TTC549 (cell line): ENCODE measurements at regions not wholly inside any gene's neighbourhood (a gene's known extent, or its start where the extent isn't known, plus 50 kb on each side); places are given as distances from the start of the nearest gene placed in this dataset.

Source experiments
- FAIRE-seq: peaks from 2 replicates; lab custom pipeline; 2012; peaks lifted over from hg19 to GRCh38; lab: Jason Lieb, UNC

DNA sequence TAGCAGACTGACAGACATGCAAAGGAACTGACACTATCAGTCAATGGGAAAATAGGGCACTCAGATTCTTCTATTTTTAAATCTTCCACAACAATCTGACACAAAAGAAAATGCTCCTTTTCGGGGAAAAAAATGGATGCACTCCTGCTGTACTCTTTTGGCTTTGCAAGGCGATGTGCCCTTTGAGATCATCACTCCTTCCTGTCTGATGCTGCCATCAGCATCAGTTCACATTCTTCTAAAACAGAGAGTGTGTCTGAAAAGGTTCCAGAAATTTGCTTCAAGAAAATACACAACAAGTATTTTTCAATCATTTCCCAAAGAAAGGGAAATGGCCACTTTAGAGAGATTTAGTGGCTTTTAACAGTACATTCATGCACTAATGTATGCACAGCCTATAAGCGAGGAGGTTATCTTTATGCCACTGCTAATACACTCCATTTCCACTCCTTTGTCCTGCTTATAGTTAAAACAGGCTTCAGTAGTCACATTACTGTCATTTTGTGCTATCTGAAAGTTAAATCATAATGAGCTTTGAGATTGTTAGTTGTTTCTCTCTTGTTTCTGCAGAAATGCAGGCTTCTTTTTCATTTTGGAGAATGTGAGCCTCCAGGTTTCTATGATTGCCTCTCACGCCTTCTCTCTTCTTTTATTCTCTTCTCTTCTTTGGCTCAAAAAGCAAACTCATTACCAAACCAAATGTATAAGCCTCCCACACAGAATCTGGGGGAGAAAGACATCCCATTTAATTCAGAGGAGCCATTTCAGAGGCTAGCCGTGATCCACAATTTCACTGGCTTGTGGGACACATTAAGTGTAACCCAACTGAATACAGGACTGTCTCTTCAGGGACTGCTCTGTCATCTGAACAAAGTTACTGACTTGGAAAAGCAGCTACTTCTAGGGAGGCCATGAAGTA lies 110.9 kb upstream of the CCDC196 start:
- FAIRE-seq: no peak

DNA sequence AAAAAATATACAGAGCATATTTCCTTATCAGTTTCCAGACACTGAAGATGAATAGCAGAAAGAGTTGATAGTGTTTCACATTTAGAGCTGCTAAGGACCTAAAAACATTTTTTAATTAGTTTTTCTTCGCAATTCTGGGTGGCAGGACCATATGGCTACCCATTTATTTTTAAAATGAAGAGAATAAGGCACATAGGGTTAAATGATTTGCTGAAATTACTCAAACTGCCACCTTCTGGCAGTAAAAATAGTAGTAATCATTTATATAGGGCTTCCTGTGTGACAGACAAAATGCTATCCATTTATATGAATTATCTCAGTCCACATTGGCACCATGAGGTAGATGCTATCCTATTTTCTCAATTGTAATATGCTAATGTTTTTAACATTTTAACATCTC lies 108.6 kb upstream of the CCDC196 start:
- FAIRE-seq: no peak

DNA sequence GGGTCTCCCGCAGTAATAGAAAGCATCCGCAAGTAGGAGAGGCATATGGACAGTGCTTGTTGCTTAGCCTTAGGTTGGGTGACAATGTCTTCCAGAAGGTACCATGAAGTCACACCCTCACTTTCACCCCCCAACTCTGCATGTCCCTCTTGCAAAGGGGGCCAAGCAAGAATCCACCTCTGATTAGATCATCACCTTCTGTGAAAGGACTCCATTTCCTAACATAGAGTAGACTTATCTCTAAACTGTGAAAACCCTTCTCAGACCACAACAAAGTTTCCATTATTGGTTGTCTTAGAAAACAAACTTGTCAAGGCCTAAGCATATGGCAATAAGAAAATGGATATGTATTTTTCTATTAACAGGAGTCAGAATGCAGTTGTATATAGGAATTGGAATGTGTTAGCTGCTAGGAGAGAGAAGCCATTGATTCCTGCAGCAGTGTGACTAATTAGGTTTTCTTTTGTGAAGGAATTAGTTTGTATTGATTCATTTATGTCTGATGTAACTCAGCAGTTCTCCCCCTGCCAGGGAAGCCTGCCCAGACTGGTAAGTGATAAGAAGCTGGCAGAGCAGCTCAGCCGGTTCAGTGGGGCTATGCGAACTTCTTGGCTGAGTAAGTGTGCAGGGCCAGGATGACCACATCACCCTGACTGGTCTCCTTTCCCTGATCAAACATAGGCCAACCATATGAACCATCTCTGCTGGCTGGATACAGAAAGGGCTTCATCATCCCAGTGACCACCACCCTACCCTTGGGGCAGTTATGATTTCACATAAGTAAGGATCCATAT lies 107.3 kb upstream of the CCDC196 start:
- FAIRE-seq: no peak

DNA sequence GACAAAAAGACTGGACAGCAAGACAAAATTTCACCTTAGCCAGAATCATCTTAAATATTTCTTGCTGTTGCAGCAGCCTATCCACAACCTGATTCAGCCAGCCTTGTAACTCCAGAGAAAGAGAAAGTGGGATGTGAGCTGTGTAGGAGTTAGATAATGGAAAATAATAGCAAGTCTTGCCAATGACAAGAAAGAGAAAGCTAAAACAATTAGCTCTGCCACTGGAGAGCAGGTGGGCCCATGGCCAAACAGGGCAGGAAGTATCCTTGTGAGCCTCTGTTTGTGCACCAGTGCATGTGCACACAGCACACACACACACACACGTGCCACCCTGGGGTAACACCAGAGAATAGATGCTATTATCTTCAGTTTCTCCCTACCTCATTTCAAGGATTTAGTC lies 106.0 kb upstream of the CCDC196 start:
- no peak for FAIRE-seq

DNA sequence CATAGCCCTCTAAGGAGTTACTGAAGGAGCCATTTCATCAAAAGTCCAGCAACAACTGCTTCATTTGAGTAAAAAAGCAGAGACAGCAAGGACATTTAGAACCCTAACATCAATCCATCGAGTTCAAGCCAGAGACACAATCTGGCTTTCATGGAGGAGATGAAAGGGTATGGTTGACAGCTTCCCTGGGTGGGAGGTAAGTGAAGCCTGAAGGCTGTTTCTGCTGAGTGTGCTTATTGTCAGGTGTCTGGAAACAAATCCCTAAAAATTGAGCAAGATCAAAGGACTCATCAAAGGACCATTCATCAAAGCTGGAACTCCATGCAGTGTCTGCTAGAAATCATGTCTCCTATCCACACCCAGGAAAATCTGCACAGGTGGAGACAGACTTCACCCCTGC lies 104.4 kb upstream of the CCDC196 start:
- no peak for FAIRE-seq

DNA sequence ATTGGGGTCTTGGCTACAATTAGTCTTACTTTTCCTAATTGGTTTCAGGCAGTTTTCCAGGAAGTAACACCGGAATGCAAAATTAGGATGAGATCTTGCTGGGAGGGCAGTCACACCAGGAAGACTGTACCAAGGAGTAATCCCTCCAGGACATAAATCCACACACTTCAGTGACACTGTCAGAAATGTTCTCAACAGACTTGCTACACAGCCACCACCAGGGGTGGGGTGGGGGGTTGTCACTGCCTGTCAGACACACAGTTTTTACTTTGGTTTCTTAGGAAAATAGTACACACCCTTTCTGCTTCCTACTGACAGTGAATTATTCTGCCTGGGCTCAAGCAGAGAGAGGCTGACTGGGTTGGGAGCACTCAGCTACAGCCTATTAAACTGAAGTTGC lies 102.9 kb upstream of the CCDC196 start:
- FAIRE-seq: no peak

DNA sequence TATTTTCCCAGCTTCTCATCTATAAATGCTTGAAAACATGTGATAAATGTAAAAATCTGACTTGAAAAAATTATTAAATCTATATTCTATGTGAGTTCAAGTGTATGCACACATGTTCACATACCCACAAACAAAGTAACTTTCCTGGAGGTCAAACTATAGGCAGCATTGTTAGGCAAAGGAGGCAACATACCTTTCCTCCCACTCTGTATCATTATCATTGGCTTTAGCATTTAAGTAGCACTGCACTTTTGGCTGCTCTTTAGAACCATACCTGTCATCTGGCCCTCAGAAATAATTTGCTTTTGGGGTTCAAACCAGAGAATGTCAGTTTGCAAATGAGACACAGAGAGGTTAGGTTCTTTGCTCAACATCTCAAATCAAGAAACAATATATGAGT lies 102.4 kb upstream of the CCDC196 start:
- FAIRE-seq: no peak

DNA sequence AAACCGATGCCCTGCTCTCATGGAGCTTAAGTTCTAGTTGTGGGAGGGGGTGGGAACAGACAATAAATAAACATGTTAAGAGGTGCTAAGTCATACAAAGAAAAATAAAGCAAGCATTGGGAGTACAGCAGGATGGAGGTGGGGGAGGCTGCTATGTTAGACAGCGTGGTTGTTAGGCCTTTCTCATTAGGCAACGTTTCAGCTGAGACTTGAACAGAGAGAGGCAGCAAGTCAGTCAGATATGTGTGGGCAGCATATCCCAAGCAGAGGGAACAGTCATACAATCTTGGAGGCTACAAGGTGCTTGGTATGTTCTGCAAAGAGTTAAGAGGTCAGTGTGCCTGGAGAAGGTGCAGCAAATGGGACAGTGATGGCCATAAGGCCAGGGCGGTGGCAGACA lies 97.7 kb upstream of the CCDC196 start:
- no peak for FAIRE-seq

DNA sequence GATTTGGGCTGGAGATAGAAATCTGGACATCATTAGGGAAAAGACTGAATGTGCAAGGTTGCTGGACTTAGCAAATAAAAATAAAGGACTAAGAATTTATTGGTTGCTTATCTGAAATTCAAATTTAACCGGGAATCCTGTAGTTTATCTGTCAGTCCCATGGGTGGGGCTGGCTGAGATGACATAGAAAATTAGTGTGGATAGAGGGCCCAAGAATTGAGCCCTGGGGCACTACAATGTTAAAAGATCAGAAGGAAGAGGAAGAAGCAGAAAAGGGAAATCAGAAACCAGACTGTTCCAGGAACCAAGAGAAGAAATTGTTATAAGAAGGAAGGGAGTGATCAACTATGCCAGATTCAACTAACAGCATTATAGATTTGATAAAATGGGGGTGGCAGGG lies 96.7 kb upstream of the CCDC196 start:
- FAIRE-seq: no peak

DNA sequence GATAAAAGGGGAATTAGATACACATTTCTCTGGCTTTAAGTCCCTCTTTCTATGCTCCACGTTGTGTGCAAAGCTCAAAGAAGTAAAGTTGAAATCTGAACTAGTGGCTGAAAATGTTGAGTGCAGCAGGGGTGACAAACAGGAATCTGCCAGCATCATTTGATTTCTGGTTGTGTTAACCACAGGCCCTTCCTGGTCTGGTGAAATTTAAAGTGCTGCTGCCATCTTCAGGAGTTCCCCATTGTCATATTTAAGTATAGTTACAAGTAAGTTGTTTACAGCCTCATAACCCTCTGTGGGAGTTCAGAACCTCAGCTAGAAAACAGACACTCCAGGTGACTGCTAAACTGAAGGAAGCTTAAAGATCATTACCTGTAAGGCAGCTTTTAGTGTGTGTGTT lies 90.9 kb upstream of the CCDC196 start:
- FAIRE-seq: no peak

DNA sequence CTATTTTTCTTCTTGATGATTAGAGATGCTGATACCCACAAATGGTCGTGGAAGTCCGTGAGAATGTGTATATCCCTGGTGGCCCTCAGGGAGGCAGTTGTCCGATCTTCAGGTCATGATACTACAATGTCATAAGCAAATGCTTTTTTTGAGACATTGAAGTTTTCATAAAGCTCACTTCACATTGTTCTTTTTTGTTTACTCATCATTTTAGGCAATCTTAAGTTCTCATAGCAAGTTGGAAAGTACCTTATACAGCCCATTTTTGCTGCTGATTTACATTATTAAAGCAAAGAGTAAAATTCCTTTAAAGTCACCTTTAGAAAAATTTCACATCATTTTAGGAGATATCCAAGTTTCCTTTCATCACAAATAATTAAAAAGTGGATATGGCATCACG lies 90.0 kb upstream of the CCDC196 start:
- no peak for FAIRE-seq

DNA sequence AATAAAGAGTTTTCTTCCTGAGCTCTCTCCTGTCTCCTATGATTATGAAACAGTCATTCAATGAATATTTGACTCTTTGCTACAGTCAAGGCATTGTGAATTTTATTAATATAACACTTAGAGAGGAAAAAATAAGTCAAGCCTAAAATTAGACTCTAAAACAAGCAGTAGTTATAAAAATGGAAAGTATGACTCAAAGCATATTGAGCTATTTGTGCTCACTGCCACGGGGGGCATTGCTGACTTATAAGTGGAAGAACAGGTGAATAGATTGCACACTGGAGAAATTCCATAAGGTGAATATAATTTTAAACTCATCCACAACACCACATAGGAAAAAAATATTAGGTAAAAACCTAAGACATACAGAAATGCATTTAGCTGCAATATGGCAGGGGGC lies 87.7 kb upstream of the CCDC196 start:
- no peak for FAIRE-seq

DNA sequence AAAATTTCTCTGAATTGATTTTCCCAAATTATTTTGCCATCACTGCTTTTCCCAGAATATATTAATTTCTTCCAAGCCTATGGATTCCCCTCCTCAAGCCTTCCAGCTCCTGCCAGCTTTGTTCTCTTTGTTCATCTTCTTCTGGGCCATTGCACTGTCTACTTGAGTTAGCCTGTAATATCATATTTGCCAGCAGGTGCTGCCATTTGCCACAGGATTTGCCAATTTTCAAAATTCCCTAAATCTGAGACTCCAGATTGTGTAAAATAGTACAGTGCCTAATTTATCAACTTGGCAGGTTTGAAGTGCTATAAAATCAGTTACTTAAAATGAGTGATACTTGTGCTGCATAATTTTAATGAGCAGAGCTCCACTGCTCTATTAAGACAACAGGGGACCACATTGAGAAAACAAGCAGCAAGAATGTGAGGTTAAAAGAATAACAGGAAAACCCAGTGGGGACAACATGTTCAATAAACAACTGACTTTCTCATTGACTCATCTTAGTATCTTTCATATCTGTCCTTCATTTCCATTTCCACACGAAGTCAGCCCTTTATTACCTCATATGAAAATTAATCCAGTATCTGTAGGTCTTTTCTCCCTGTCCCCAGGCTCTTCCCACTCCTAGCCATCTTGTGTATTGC lies 84.6 kb upstream of the CCDC196 start:
- FAIRE-seq: no peak

DNA sequence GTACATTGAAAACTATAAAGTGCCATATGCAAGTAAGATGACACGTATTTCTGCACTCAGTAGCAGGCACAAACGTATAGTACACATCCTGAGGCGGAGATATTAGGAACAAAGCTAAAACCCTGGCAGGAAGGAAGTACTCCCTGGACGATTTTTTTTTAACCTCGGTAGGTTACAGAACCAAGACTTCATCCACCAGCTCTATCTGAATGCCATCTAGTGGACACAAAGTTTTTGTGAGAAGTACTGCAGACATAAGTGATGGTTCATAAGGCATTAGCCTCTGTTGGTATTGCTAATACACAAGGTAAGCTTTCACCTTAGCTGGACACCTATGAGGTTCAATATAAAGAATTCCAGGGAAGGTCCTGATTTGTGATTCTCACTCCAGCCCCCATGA lies 83.0 kb upstream of the CCDC196 start:
- peak; percentile 64 for FAIRE-seq

DNA sequence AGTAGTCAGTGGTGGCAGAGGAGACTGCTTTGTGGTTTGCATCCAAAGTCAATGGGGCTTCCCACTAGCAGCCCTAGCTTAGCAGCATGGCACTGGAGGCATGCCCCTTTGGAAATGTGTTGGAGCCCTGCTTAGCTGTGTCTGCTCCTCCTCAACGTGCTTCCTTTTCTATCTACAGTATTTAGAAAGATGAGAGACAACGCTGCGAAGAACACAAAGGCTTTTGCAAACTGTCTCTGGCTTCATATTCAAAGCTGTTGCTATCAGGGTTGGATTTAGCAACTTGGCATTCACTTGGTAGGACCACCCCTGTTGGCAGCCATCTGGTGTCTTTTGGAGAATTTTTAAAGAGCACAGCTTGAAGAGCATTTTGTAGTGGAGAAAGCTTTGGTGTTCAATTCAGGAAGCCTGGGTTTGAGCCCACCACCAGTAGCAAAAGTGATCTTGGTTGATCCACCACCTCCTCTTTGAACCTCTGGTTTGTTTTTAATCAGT lies 82.1 kb upstream of the CCDC196 start:
- FAIRE-seq: no peak

DNA sequence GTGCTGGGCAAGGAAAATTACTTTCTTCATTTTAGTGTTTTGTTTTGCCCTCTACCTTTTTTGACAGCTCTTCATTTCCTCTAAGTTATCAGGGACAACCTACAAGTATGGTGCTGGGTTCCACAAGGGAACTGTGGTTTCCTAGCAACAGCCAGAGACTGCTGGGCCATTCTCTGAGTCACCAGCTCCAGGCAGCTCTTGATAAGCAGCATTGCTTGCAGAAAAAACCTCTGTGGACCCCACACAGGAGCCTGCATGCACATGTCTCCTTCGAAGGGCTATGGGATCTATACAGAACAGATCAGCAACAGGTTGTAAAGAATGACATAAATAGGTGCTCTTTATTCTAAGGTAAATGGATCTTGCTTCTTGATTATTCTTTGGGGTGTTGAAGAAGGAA lies 81.0 kb upstream of the CCDC196 start:
- no peak for FAIRE-seq

DNA sequence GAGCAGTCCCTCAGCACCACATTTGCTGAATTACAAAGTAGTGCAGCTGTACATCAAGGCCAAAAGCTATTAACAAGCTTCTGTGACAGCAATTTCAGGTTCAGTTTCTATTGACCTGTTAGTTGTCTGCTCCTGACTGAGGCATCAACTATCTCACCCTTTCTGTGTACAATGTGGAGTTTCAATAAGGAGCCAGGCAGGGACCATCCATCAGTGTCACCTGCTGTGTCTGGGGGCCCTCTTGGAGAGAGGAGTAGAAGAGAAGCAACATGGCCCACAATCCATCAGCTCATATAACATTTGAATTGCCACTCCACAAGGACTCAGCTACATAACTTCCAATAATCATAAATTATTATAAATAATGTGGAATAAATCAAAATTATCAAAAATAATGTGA lies 72.3 kb upstream of the CCDC196 start:
- FAIRE-seq: no peak

DNA sequence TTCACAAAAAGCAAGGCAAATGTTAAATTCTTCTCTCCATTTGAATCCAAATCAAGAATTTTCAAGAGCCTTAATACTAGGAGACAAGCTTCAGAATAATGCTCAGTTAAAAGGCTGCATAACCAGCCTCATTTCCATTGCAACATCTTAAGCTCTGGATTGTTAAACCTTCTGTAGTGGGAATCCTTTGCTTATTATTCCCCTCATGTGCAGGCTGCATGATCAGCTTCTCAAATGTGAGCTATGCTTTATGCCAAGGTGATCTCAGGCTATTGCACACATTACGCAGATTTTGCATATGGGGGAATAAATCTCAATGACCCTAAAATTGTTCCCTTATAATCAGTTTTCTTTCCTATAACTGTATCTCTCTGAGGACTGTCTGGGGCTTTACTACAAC lies 71.7 kb upstream of the CCDC196 start:
- no peak for FAIRE-seq

DNA sequence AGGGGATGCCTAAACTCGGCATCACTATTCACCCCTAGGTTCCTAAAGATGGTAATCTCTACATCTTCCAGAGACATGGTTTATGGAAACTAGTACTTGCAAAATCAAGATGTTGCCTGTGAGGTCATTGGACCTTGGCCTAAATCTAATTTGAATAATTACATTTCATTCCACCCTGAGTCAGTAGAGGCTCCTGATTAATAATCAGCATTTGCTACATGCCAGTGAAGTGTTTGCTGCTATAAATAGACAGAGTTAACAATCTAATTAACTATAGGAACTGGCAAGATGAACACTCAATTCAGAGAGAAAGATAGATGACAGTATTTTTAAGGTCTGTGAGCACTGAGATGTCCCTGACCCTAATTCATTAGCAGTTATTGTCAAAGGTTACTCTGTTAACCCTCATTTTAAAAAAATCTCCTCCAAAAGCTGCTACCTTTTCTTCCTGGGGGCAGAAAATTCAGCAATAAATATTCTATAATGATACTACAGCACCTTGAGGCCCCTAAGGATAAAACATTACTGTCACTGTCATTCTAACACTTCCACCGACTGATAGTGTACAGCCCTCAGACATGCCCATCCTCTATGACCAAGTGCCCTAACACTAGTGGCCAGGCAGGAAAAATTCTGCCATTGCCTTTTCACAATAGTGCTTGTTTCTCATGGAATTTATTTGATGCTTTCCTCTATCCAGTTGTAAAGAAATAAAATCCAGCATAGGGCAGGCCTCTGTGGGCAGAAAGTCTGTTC lies 65.7 kb upstream of the CCDC196 start:
- FAIRE-seq: no peak

DNA sequence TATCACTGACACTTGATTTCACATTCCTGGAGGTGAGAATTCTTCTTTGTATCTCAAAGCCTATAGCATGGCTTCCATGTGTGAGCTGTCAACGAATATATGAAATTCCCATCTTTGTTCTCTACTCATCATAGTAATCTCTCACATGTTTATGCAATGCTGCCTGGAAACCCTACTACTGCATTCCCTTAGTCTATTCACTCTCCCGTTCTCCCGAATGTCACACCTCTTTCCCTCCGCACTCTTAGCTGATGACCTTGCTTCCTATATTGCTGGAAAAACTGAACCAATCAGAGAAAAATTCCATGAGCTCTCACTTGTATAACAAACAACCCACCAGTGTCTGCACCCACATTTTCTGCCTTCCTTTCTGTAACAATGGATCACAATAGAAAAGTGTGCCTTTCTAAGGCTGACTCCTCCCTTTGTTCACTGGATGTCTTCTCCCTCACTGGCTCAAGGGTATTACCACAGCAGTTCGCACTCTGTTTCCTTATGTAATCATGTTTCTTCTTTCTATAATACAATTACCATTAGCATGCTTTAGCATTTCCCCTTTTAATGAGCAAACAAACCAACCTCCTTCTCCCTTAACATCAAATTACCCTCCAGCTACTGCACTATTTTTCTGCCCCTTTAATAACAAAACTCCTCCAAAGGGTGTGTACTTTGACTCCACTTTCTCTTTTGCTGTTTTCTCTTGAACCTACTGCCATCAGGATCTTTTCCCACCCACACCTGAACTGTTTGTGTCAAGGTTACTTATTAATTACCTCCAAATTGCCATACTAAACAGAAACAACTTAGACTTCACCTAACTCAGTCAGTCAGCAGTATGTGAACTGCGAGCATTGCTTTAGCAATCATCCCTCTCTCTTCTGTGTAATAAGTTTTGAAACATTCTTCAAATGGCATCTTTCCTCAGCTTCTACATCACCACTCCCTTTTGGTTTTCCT lies 63.9 kb upstream of the CCDC196 start:
- FAIRE-seq: no peak

DNA sequence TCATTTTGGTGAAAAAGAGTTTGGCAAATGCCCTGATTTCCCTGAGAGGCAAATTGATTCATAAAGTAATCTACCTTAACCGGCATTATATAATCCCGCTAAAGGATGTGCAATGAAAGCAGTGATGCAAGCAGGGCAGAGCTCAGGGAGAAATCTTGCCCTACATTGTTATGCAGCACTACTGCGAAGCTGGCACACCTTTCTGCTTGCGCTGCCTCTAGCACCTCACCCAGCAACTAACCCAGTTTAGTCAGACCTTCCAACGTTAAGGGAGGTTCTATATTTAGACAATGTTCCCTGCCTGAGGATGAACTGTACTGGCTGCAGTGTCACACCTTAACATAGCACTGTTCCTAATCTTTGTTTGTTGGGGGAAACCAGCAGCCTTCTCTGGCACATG lies 60.8 kb upstream of the CCDC196 start:
- FAIRE-seq: no peak
